Astrocyte (in vitro differentiated cells and primary cell): ENCODE measurements at regions not wholly inside any gene's neighbourhood (a gene's known extent, or its start where the extent isn't known, plus 50 kb on each side); places are given as distances from the start of the nearest gene placed in this dataset.

Experiments
- EZH2 ChIP-seq: IDR thresholded peaks from 2 replicates; pipeline ENCODE4 v1.6.1; 2012; ENCODE audit warnings: mild to moderate bottlenecking, low read length, inconsistent platforms; ENCODE audit not compliant: insufficient read depth
- TF ChIP-seq, protein P1 (sequence below): IDR thresholded peaks from 2 replicates; pipeline ENCODE4 v1.5.1; 2011; ENCODE audit warnings: low read depth, mild to moderate bottlenecking, inconsistent platforms, low read length, moderate library complexity; ENCODE audit not compliant: insufficient read depth

DNA sequence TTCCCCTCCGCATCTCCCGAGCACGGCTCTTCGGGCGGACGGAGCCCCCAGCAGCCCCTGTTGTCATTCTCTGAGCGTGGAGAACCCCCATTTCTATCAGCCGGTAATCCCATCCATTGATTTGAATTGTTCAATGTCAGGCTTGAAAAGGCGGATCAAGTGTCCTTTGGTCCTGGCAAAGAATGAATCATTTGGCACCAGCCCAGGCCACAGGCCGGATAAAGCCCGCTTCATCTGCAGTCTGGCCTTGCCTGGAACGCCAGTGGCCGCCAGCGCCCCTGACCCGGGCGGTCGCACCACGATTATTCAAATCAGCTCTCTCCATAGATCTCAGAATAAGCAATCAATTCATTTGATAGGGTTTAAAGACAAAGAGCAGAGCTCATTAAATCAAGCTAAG is 188.9 kb downstream of the BRD1 start:
- TF ChIP-seq, protein P1, sequence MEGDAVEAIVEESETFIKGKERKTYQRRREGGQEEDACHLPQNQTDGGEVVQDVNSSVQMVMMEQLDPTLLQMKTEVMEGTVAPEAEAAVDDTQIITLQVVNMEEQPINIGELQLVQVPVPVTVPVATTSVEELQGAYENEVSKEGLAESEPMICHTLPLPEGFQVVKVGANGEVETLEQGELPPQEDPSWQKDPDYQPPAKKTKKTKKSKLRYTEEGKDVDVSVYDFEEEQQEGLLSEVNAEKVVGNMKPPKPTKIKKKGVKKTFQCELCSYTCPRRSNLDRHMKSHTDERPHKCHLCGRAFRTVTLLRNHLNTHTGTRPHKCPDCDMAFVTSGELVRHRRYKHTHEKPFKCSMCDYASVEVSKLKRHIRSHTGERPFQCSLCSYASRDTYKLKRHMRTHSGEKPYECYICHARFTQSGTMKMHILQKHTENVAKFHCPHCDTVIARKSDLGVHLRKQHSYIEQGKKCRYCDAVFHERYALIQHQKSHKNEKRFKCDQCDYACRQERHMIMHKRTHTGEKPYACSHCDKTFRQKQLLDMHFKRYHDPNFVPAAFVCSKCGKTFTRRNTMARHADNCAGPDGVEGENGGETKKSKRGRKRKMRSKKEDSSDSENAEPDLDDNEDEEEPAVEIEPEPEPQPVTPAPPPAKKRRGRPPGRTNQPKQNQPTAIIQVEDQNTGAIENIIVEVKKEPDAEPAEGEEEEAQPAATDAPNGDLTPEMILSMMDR, result no peak
- no peak for TF ChIP-seq EZH2
